Subcutaneous abdominal adipose tissue (tissue), 5 donors: ENCODE measurements at regions not wholly inside any gene's neighbourhood (a gene's known extent, or its start where the extent isn't known, plus 50 kb on each side); places are given as distances from the start of the nearest gene placed in this dataset.
"Not testable (repeated sequence)": the region's sequence is repeated elsewhere in the genome, so short reads cannot be mapped to it uniquely, and the experiment has no call there.

Experiments used
- H3K27ac ChIP-seq: one replicate; pipeline ENCODE4 v1.7.0; 2013; ENCODE audit warnings: low read depth, mild to moderate bottlenecking, inconsistent platforms, low read length, moderate library complexity
- H3K27me3 ChIP-seq, 5 donors: one replicate each; pipeline ENCODE4 v1.7.0; 2013; ENCODE audit warnings: low read length in 5 of 5, inconsistent platforms in 1 of 5; ENCODE audit not compliant: control insufficient read depth in 5 of 5, insufficient read depth in 4 of 5
- H3K36me3 ChIP-seq, 5 donors: one replicate each; pipeline ENCODE4 v1.7.0; 2013; ENCODE audit warnings: low read length in 5 of 5; ENCODE audit not compliant: control insufficient read depth in 5 of 5, insufficient read depth in 5 of 5
- H3K4me1 ChIP-seq, 5 donors: one replicate each; pipeline ENCODE4 v1.7.0; 2013; ENCODE audit warnings: low read length in 5 of 5, mild to moderate bottlenecking in 3 of 5, moderate library complexity in 1 of 5; ENCODE audit not compliant: control insufficient read depth in 5 of 5, insufficient read depth in 5 of 5
- H3K4me3 ChIP-seq, 5 donors: one replicate each; pipeline ENCODE4 v1.7.0; 2013; ENCODE audit warnings: low read length in 5 of 5, low read depth in 1 of 5
- H3K9ac ChIP-seq, 5 donors: one replicate each; pipeline ENCODE4 v1.7.0; 2013; ENCODE audit warnings: low read length in 5 of 5, mild to moderate bottlenecking in 4 of 5, moderate library complexity in 3 of 5
- H3K9me3 ChIP-seq, 5 donors: one replicate each; pipeline ENCODE4 v1.7.0; 2013; ENCODE audit warnings: low read length in 5 of 5; ENCODE audit not compliant: control insufficient read depth in 5 of 5
- donor health status: healthy.
- donor health status: healthy.
- donor health status: healthy.
- donor health status: healthy.
- donor health status: healthy.

DNA sequence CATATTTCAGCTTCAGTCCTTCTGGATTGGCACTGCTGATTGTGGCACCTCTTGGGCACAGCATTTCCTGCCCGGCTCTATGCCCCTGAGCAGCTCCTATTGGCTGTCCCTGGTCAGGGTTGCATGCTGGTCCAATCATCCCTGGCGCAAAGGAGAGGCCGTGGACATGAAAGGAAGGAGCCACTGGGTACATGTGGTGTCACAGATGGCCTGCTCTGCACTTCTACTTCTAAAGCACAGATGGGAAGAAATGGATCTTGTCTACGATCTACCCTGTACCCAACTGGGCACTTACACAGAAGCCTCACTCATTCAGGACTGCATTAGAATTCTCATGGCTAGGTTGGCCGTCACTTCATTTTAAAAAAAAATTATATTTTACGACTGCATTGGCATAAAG lies 232.5 kb downstream of the SHQ1 start:
- H3K4me3 ChIP-seq = no peak overlapping the region
- no peaks in the 10 kb centered on the region for H3K27me3 ChIP-seq
- no peak overlapping the region for H3K27ac ChIP-seq
- H3K9me3 ChIP-seq = peaks cover 0 to 15% (median 6%) of the 10 kb centered on the region in 5 donors
- H3K36me3 ChIP-seq = no peaks in the 10 kb centered on the region
- H3K9ac ChIP-seq = no peak overlapping the region
- H3K4me1 ChIP-seq = peaks cover 0 to 6% (median 0%) of the 10 kb centered on the region in 5 donors

- no peak overlapping the region for H3K4me3 ChIP-seq
- no peak overlapping the region for H3K27ac ChIP-seq
- no peak overlapping the region for H3K9ac ChIP-seq
- H3K27me3 ChIP-seq = no peaks in the 10 kb centered on the region
- no peaks in the 10 kb centered on the region for H3K36me3 ChIP-seq
- peaks cover 0 to 15% (median 6%) of the 10 kb centered on the region in 5 donors for H3K9me3 ChIP-seq
- peaks cover 0 to 6% (median 0%) of the 10 kb centered on the region in 5 donors for H3K4me1 ChIP-seq
These were observed 233.1 kb downstream of the SHQ1 start for GRCh38 chr3:72615182-72615581.

DNA sequence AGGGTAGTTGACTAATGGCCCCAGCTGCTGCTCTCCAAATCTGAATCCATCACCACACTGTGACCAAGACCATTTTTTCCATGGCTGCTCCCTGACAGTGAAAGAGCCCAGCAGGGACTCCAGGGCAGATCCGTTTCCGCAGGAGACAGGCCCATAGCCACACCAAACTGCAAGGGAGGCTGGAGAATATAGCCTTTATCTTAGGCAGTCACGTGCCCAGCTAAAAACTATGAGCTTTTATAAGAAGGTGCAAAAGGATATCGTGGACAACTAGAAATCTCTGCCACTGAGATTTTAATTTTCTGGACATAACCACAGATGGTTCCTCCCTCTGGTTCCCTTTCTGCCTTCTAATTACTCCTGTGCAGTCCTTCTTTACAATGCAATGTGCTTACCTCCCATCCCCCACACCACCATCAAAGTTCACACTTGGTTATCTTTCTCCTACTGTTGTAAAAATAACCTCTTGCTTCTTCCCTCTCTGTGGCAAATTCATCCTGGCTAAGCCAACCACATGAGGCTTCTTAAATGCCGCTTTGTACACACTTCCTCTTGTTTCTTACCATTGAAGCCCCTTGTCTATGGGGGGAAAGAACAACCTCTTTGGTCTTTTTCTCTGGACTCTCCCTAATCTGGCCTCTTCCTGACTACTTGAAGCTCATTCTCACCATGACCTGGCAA lies 233.7 kb downstream of the SHQ1 start:
- Histone ChIP-seq H3K27me3 (no peaks in the 10 kb centered on the region), H3K9ac (no peak overlapping the region), H3K4me1 (peaks cover 0 to 6% (median 0%) of the 10 kb centered on the region in 5 donors), H3K4me3 (no peak overlapping the region), H3K27ac (no peak overlapping the region), H3K36me3 (no peaks in the 10 kb centered on the region), H3K9me3 (peaks cover 0 to 15% (median 6%) of the 10 kb centered on the region in 5 donors)

GRCh38 chr3:72613871-72614270 lies 234.4 kb downstream of the SHQ1 start:
- Histone ChIP-seq H3K36me3 (no peaks in the 10 kb centered on the region), H3K27me3 (no peaks in the 10 kb centered on the region), H3K4me1 (peaks cover 0 to 6% (median 0%) of the 10 kb centered on the region in 5 donors), H3K9ac (no peak overlapping the region), H3K27ac (no peak overlapping the region), H3K9me3 (peaks cover 0 to 15% (median 6%) of the 10 kb centered on the region in 5 donors), H3K4me3 (no peak overlapping the region)

DNA sequence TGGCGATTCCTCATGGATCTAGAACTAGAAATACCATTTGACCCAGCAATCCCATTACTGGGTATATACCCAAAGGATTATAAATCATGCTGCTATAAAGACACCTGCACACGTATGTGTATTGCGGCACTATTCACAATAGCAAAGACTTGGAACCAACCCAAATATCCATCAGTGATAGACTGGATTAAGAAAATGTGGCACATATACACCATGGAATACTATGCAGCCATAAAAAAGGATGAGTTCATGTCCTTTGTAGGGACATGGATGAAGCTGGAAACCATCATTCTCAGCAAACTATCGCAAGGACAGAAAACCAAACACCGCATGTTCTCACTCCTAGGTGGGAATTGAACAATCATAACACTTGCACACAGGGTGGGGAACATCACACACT lies 239.1 kb downstream of the SHQ1 start:
- not testable (repeated sequence) for H3K9ac ChIP-seq, H3K36me3 ChIP-seq, H3K9me3 ChIP-seq, H3K27me3 ChIP-seq, H3K27ac ChIP-seq, H3K4me3 ChIP-seq, H3K4me1 ChIP-seq

DNA sequence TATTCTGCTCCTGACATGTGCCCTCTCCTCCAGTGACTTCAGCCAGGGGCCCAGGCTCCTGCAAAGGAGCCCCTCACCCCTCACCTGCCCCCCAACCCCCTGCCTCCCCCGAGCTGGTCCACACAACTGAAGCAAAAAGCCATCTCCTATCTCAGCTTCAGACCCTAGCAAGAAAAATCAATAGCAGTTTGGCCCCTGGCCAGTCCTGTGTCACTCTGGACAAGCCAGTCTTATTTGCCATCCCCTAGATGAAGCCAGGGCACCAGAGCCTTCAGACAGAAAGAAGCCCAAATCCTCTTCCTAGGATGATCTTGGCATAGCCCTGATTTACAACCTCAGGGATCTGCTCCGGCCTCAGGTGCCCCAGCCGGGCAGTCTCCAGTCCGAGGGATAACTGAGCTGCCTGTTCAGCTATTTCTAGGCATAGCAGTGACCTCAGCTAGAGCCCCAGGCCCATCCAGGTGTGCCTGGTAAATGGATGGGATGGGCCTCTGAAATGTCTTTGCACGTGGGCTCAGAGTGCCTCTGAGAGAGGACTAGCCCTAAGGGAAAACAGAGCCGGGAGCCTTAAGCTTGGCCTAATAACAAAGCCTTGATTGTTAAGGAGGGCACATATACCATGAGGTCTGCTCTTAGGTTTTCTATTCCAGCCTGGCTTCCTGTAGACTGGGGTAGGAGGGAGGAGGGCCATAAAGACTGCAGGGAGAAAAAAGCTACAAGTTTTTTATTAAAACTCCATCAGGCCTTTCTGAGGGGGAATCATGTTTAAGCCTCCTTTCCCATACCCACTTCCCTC lies 242.0 kb downstream of the SHQ1 start:
- H3K36me3 ChIP-seq = no peaks in the 10 kb centered on the region
- H3K27me3 ChIP-seq = peaks cover 0 to 3% (median 0%) of the 10 kb centered on the region in 5 donors
- H3K4me3 ChIP-seq = no peak overlapping the region
- H3K4me1 ChIP-seq = no peaks in the 10 kb centered on the region
- no peak overlapping the region for H3K9ac ChIP-seq
- H3K9me3 ChIP-seq = no peaks in the 10 kb centered on the region
- no peak overlapping the region for H3K27ac ChIP-seq

- H3K9ac ChIP-seq = no peak overlapping the region
- peaks cover 0 to 6% (median 0%) of the 10 kb centered on the region in 5 donors for H3K27me3 ChIP-seq
- no peaks in the 10 kb centered on the region for H3K9me3 ChIP-seq
- H3K27ac ChIP-seq = no peak overlapping the region
- H3K4me3 ChIP-seq = no peak overlapping the region
- H3K4me1 ChIP-seq = no peaks in the 10 kb centered on the region
- H3K36me3 ChIP-seq = no peaks in the 10 kb centered on the region
These were observed 243.9 kb downstream of the SHQ1 start for GRCh38 chr3:72604328-72604727.

GRCh38 chr3:72601983-72602750 lies 246.1 kb downstream of the SHQ1 start:
- Histone ChIP-seq H3K27me3 (peaks cover 0 to 6% (median 0%) of the 10 kb centered on the region in 5 donors), H3K4me3 (no peak overlapping the region), H3K4me1 (peaks cover 0 to 8% (median 3%) of the 10 kb centered on the region in 5 donors), H3K36me3 (no peaks in the 10 kb centered on the region), H3K27ac (no peak overlapping the region), H3K9me3 (no peaks in the 10 kb centered on the region), H3K9ac (no peak overlapping the region)

DNA sequence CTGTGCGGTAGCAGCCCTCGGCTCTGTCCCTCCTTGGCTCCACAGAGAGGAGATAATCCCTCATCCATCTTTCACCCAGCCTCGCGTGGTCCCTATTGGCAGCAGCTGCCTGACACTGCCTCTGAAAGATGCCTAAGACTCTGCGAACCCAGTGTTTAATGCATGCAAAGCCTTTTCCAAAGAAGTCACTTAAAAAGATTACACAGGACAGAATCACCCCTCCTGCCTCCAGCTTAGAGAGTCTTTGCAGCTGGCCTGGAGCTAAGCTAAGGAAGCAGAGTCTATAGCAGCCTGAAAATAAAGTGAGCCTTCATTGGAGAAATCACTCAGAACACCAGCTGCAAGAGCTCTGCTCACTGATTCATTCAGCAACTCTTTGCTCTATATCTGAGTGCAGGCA lies 247.2 kb downstream of the SHQ1 start:
- no peaks in the 10 kb centered on the region for H3K9me3 ChIP-seq
- H3K27ac ChIP-seq = no peak overlapping the region
- peaks cover 0 to 11% (median 5%) of the 10 kb centered on the region in 5 donors for H3K4me1 ChIP-seq
- H3K36me3 ChIP-seq = no peaks in the 10 kb centered on the region
- H3K4me3 ChIP-seq = no peak overlapping the region
- H3K9ac ChIP-seq = no peak overlapping the region
- peaks cover 0 to 6% (median 0%) of the 10 kb centered on the region in 5 donors for H3K27me3 ChIP-seq
